Esophagus squamous epithelium (tissue), 4 donors: ENCODE measurements at regions not wholly inside any gene's neighbourhood (a gene's known extent, or its start where the extent isn't known, plus 50 kb on each side); places are given as distances from the start of the nearest gene placed in this dataset.

ENCODE experiments used
- POLR2A ChIP-seq, 4 donors: fragments of 450-650 bp; IDR thresholded peaks; one replicate each; pipeline ENCODE4 v1.6.1; 2017; ENCODE audit warnings: antibody characterized with exemption in 4 of 4, mild to moderate bottlenecking in 4 of 4, moderate library complexity in 3 of 4
- TF ChIP-seq, protein P1 (sequence below), 6 experiments: fragments of 450-650 bp in 4 of 6; fragments of 200-600 bp in 2 of 6; sonication (generic) in 2 of 6; IDR thresholded peaks; one replicate each; pipeline ENCODE4 v1.5.1; 2016 to 2019; ENCODE audit warnings: antibody characterized with exemption in 6 of 6, mild to moderate bottlenecking in 4 of 6, moderate library complexity in 4 of 6

DNA sequence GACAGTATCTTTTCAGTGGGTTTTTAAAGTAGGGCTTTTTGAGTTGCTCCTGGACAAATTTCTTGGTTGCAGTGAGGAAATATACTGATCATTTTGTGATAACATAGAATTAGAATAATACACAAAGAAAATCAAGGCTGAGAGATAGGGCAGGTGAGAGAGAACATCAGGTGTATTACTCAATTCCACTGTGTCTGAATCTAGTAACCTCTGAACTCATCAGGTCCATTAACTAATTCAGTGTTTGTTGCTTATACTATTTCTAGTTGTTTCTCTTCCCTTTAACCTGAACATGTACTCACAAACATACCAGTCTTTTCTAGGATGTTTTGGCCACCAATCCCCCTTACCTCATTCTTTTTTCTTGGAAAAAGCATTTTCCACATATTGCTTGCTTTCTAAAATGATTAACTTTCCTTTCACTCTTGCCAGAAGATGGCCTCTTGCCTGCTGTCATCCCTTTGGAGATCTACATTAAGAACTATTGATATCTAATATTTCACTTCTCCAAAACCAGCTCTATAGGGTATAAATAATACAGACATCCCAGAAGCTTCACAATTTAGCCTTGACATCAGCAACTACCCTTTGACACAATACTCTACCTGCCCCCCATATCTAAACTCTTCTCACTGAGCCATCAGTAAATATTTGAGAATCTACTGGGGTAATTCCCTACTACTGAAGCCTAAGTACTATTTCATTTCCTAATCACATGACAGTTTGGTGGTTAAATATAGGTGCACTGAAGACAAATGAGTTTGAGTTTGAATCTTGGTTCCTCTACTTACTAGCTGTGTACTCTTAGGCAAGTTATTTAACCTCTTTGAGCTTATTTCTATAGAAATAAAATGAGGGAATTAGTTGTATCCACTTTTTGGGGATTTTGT, 470.8 kb upstream of the IGFBP7 start:
- TF ChIP-seq, protein P1, sequence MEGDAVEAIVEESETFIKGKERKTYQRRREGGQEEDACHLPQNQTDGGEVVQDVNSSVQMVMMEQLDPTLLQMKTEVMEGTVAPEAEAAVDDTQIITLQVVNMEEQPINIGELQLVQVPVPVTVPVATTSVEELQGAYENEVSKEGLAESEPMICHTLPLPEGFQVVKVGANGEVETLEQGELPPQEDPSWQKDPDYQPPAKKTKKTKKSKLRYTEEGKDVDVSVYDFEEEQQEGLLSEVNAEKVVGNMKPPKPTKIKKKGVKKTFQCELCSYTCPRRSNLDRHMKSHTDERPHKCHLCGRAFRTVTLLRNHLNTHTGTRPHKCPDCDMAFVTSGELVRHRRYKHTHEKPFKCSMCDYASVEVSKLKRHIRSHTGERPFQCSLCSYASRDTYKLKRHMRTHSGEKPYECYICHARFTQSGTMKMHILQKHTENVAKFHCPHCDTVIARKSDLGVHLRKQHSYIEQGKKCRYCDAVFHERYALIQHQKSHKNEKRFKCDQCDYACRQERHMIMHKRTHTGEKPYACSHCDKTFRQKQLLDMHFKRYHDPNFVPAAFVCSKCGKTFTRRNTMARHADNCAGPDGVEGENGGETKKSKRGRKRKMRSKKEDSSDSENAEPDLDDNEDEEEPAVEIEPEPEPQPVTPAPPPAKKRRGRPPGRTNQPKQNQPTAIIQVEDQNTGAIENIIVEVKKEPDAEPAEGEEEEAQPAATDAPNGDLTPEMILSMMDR (IDR thresholded peaks at IDR 0.05), result no peak
- no peak for TF ChIP-seq POLR2A (IDR thresholded peaks at IDR 0.05)
